Colon (tissue), 2 donors: ENCODE measurements at regions not wholly inside any gene's neighbourhood (a gene's known extent, or its start where the extent isn't known, plus 50 kb on each side); places are given as distances from the start of the nearest gene placed in this dataset.
"Not testable (repeated sequence)": the region's sequence is repeated elsewhere in the genome, so short reads cannot be mapped to it uniquely, and the experiment has no call there.

Experiments
- FAIRE-seq: peaks from 2 replicates; lab custom pipeline; 2012; peaks lifted over from hg19 to GRCh38; lab: Jason Lieb, UNC
- donor health status: control.
- donor health status: control.

DNA sequence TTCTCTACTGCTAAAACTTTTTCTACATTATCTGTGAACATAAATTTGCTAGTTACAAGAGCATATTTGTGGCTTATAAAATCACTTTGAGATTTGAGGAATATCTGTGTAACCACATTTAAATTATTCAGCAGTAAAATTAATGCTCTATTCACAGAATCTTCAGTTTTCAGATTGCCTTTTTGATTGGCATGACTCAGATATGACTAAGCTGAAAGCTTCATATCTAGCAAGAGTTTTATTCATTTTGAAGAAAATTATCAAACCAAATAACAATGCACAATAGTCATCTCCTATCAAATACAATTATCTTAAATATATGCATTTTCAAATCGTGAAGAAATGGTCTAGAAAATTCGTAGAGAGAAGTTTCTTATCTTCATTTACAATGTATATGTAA, 1498.2 kb upstream of the B3GALT2 start:
- no peak for FAIRE-seq

GRCh38 chr1:194658090-194658439, 1471.7 kb upstream of the B3GALT2 start:
- FAIRE-seq: no peak

DNA sequence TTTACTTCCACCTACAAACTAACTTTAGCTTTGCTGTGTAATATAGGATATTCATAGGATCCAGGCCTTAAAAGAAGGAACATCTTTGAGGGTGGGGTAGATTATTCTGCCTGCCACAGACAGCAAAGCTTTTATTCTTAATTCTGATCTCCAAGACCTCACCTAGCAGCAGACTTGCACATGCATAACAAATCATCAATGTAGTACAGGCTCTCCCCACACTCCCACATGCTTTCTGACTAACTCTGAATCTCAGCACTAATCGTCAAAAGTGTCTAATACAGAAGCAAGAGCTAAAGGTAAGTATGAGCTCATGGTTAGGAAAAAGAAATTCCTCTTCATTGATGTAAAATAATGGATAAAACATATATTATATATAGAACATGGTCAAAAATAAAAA, 1468.5 kb upstream of the B3GALT2 start:
- FAIRE-seq: no peak

GRCh38 chr1:194653385-194653784, 1467.0 kb upstream of the B3GALT2 start:
- FAIRE-seq: no peak

- no peak for FAIRE-seq
These were observed 1460.7 kb upstream of the B3GALT2 start for GRCh38 chr1:194647118-194647517.

DNA sequence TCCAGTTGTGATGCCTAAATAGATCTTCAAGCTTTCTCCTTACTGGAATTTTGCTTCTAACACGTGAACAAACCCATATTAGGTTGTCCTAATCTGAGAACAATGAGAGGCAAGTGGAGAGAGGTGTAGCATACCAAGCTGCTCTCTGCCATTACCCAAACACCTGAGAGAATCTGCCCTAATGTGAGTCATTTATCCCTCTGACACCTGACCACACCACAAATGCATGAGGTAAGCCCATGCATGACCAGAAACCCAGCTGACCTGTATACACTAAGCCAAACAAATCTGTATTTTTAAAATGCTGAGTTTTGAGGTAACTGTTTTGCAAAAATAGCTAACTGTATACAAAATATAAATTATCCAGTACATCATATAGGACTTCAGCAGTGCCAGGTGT, 1458.1 kb upstream of the B3GALT2 start:
- no peak for FAIRE-seq

GRCh38 chr1:194640322-194640721, 1453.9 kb upstream of the B3GALT2 start:
- no peak for FAIRE-seq

DNA sequence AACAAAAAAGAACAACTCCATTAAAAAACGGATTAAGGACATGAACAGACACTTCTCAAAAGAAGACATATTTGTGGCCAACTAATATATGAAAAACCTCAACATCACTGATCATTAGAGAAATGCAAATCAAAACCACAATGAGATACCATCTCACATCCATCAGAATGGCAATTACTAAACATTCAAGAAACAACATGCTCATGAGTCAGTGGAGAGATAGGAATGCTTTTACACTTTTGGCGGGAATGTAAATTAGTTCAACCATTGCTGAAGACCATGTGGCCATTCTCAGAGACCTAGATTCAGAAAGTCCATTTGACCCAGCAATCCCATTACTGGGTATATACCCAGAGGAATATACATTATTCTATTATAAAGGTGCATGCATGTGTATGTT, 1442.6 kb upstream of the B3GALT2 start:
- no peak for FAIRE-seq

- no peak for FAIRE-seq
These were observed 1438.4 kb upstream of the B3GALT2 start for GRCh38 chr1:194624833-194625232.

GRCh38 chr1:194618101-194618500, 1431.7 kb upstream of the B3GALT2 start:
- no peak for FAIRE-seq

GRCh38 chr1:194617272-194617671, 1430.9 kb upstream of the B3GALT2 start:
- FAIRE-seq: not testable (repeated sequence)

DNA sequence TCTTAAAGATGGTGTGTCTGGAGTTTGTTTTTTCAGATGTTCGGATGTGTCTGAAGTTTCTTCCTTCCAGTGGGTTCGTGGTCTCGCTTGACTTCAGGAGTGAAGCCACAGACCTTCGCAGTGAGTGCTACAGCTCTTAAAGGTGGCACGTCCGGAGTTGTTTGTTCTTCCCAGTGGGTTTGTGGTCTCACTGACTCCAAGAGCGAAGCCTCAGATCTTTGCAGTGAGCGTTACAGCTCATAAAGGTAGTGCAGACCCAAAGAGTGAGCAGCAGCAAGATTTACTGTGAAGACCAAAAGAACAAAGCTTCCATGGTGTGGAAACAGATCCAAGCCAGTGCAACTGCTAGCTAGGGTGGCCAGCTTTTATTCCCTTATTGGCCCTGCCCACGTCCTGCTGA, 1430.4 kb upstream of the B3GALT2 start:
- FAIRE-seq: no peak

GRCh38 chr1:194602184-194602583, 1415.8 kb upstream of the B3GALT2 start:
- no peak for FAIRE-seq

DNA sequence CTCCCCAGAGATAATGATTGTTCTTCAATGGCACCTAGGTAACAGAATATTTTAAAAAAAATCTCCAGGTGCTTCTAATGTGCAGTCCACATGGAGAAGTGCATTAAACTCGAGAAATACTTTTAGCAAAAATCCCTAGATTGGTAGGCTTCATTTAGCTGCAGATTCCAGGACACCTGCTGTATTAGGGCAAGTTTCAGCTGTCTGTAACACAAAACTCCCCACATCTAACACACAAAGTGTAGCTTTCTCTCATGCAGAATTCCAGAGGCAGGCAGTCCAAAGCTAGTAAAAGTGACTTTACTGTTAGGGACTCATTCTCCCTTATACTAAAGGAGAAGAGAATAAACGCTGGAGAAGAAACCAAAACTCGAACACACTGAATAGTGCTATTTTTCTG, 1414.3 kb upstream of the B3GALT2 start:
- FAIRE-seq: no peak

- FAIRE-seq: no peak
These were observed 1411.7 kb upstream of the B3GALT2 start for GRCh38 chr1:194598098-194598497.

GRCh38 chr1:194586302-194586701, 1399.9 kb upstream of the B3GALT2 start:
- FAIRE-seq: no peak

DNA sequence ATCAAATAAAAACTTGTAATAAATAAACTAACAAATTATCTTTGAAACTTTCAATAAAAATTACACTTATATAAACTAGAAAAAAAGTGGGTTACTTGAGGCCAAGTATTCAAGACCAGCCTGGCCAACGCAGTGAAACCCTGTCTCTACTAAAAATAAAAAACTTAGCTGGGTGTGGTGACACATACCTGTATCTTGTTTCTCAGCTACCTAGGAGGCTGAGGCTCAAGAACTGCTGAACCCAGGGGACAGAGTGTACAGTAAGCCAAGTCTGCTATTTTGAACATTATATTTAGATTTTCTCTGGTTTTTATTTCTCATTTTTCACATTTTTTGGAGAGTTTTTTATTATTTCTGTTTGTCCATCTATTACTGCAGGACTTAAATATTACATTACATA, 1397.6 kb upstream of the B3GALT2 start:
- FAIRE-seq: no peak

GRCh38 chr1:194570476-194570875, 1384.1 kb upstream of the B3GALT2 start:
- FAIRE-seq: no peak

DNA sequence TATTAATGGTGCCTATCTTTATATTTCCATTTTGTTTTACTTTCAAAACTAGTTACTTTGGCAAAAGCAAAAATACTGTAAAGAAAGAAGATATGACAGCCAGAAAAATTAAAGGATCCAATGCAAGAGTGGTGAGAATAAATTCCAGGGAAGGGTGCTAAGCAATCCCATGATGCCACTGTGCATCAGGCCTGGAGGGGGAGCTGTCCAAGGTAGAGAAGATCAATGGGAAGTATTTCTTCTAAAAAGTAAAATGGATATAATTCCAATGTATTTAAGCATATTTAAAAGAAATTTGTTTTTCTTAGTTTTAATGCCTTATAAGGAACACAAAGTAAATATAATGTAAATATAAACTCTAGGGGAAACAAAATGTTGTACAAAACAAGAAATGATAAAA, 1382.2 kb upstream of the B3GALT2 start:
- FAIRE-seq: no peak

DNA sequence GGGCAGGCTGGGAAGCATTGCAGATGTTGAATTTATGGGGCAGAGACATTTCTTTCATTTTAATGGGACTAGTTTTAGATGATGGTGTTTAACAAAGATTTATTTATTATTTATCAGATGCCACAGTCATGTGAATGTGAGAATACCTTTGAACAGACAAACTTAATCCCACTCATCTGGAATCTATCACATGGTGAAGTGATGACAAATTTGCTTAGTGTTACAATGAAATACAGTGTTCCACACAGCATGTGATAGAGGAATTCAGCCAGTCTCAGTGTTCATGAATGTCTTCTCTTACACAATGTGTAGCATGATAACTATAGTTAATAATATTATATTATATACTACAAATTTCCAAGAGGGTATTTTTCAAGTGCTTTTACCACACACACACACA, 1361.7 kb upstream of the B3GALT2 start:
- no peak for FAIRE-seq

DNA sequence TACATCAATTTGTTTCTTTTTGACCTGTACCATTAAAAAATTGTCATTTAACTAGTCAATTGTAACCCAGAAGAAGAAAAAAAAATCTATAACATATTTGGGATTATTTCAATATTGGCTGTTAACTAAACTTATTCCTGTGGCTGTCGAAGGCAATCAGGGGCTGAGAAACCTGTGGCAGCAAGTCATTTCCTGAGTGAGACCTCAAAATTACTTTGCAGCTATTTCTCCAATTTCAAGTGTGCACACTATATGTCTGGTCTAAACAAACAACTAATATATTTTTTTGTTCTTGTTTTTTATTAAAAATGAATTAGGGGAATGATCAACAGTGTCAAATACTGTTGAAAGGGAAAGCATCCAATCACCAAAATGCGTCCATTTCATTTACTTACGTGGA, 1357.6 kb upstream of the B3GALT2 start:
- FAIRE-seq: no peak

- FAIRE-seq: no peak
These were observed 1352.0 kb upstream of the B3GALT2 start for GRCh38 chr1:194538453-194538852.

DNA sequence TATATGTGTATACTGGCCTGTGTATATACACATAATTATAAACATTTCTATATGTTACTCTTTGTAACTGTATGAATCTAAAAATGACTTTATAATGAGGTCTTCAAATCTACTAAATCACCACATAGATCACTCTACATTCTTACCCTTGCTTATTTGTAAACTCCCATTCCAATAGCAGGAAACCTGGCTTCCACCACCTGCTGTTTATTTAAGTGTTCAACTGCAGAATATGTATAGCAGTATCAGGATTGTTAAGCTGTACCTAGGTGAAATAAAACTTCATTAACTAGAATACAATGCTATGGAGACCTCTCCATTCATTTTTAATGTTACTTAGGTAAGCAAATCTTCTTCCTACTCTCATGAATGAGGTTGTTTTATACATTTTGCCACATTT, 1351.1 kb upstream of the B3GALT2 start:
- FAIRE-seq: no peak

- FAIRE-seq: no peak
These were observed 1349.0 kb upstream of the B3GALT2 start for GRCh38 chr1:194535369-194535768.

DNA sequence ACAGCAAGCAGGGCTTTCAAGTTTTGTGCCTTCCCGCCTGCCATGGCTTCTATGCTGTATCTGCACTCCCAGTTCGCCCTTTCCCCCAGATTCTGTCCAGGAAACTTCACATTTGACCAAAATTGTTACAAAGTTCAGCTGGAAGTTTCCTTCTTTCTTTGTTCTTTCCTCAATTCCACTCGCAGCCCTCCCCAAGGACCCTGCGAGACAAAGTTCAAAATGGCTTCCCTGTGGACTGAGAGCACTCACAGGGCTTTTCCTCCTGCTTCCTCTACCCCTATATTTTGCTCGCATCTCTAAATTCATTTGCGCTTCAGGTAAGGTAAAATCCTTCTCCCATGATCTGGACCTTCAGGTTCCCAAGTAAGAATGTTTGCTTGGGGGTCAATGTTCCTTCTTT, 1348.4 kb upstream of the B3GALT2 start:
- no peak for FAIRE-seq
